Body of pancreas (tissue), 4 donors: ENCODE measurements at regions not wholly inside any gene's neighbourhood (a gene's known extent, or its start where the extent isn't known, plus 50 kb on each side); places are given as distances from the start of the nearest gene placed in this dataset.

Source experiments
- CTCF ChIP-seq, 7 experiments: fragments of 450-650 bp in 4 of 7; fragments of 200-600 bp in 3 of 7; sonication (generic) in 3 of 7; IDR thresholded peaks; one replicate each; pipeline ENCODE4 v1.5.1; 2016 to 2019; ENCODE audit warnings: antibody characterized with exemption in 7 of 7
- POLR2A ChIP-seq, 3 donors: fragments of 450-650 bp; IDR thresholded peaks; one replicate each; pipeline ENCODE4 v1.6.1; 2016; ENCODE audit warnings: antibody characterized with exemption in 3 of 3, mild to moderate bottlenecking in 2 of 3

- no peak for TF ChIP-seq CTCF (IDR thresholded peaks at IDR 0.05)
- no peak for TF ChIP-seq POLR2A (IDR thresholded peaks at IDR 0.05)
Observed at GRCh38 chr1:181204530-181204929, 116.0 kb downstream of the IER5 start.
